Fibroblast of lung (primary cell): ENCODE measurements at regions not wholly inside any gene's neighbourhood (a gene's known extent, or its start where the extent isn't known, plus 50 kb on each side); places are given as distances from the start of the nearest gene placed in this dataset.

ENCODE experiments used
- DNase-seq, 2 donors: peaks; one replicate each; pipeline versions ENCODE4 v3.0.0 to v3.0.0-alpha.2; 2010; ENCODE audit warnings: low read depth in 2 of 2
- H2AFZ ChIP-seq: 2 replicates; pipeline ENCODE4 v1.5.1; 2012; ENCODE audit warnings: low read length, control low read depth, inconsistent platforms
- H3K27ac ChIP-seq: 2 replicates; pipeline ENCODE4 v1.5.1; 2011; ENCODE audit warnings: low read length, control low read depth; ENCODE audit not compliant: insufficient read depth
- H3K27me3 ChIP-seq: 2 replicates; pipeline ENCODE4 v1.5.1; 2011; ENCODE audit warnings: mild to moderate bottlenecking, low read length; ENCODE audit not compliant: control insufficient read depth, insufficient read depth
- H3K36me3 ChIP-seq: 2 replicates; pipeline ENCODE4 v1.5.1; 2011; ENCODE audit warnings: low read length; ENCODE audit not compliant: control insufficient read depth, insufficient read depth
- H3K4me1 ChIP-seq: 2 replicates; pipeline ENCODE4 v1.5.1; 2011; ENCODE audit warnings: low read length; ENCODE audit not compliant: control insufficient read depth, insufficient read depth; ENCODE audit errors: extremely low read depth
- H3K4me2 ChIP-seq: 2 replicates; pipeline ENCODE4 v1.5.1; 2011; ENCODE audit warnings: low read length, control low read depth; ENCODE audit not compliant: insufficient read depth; ENCODE audit errors: extremely low read depth
- H3K4me3 ChIP-seq, 4 experiments: fragments of 200-600 bp in 1 of 4; sonication (generic) in 1 of 4; replicated peaks in 1 of 4; 2 replicates each; pipeline ENCODE4 v1.5.1; 2011 to 2016; ENCODE audit warnings: low read length in 4 of 4, low read depth in 3 of 4, mild to moderate bottlenecking in 3 of 4, control low read depth in 2 of 4, inconsistent platforms in 1 of 4, mixed read lengths in 1 of 4; ENCODE audit not compliant: insufficient read depth in 1 of 4; ENCODE audit errors: control extremely low read depth in 1 of 4
- H3K79me2 ChIP-seq: 2 replicates; pipeline ENCODE4 v1.5.1; 2012; ENCODE audit warnings: mild to moderate bottlenecking, low read length, inconsistent platforms; ENCODE audit not compliant: control insufficient read depth, insufficient read depth
- H3K9ac ChIP-seq: 2 replicates; pipeline ENCODE4 v1.5.1; 2011; ENCODE audit warnings: mild to moderate bottlenecking, low read length, control low read depth; ENCODE audit not compliant: insufficient read depth
- H3K9me3 ChIP-seq: 2 replicates; pipeline ENCODE4 v1.5.1; 2012; ENCODE audit warnings: low read depth, low read length; ENCODE audit not compliant: control insufficient read depth, insufficient read depth
- H4K20me1 ChIP-seq: 2 replicates; pipeline ENCODE4 v1.5.1; 2011; ENCODE audit warnings: low read length; ENCODE audit not compliant: control insufficient read depth, insufficient read depth; ENCODE audit errors: extremely low read depth
- CTCF ChIP-seq, 2 donors: IDR thresholded peaks in 1 of 2; conservative IDR thresholded peaks in 1 of 2; 1 replicate in 1 of 2; 2 replicates in 1 of 2; pipeline ENCODE4 v1.5.1; 2011 to 2012; ENCODE audit warnings: low read length in 2 of 2, control low read depth in 1 of 2, inconsistent platforms in 1 of 2, low read depth in 1 of 2, mild to moderate bottlenecking in 1 of 2
- EZH2 ChIP-seq: IDR thresholded peaks from 2 replicates; pipeline ENCODE4 v1.5.1; 2012; ENCODE audit warnings: low read length, control low read depth, mild to moderate bottlenecking; ENCODE audit errors: missing control alignments

GRCh38 chr2:57080035-57080434, 896.2 kb downstream of the CCDC85A start:
- DNase-seq: peak; percentile 19 to 83

GRCh38 chr2:57084697-57085281, 901.0 kb downstream of the CCDC85A start:
- H3K9ac ChIP-seq: no peak overlapping the region
- H3K36me3 ChIP-seq: no peaks in the 10 kb centered on the region
- no peak overlapping the region for H3K4me2 ChIP-seq
- H3K27me3 ChIP-seq: no peaks in the 10 kb centered on the region
- H2AFZ ChIP-seq: no peak overlapping the region
- no peak overlapping the region for H3K4me3 ChIP-seq
- no peaks in the 10 kb centered on the region for H3K4me1 ChIP-seq
- no peaks in the 10 kb centered on the region for H3K9me3 ChIP-seq
- DNase-seq: no peak
- H3K27ac ChIP-seq: no peak overlapping the region
- H3K79me2 ChIP-seq: no peaks in the 10 kb centered on the region
- no peaks in the 10 kb centered on the region for H4K20me1 ChIP-seq
- no peak for TF ChIP-seq CTCF (conservative IDR thresholded peaks at IDR 0.05 in 1 of 2, IDR thresholded peaks at IDR 0.05 in 1 of 2; ENCODE audit: low read depth in 1 of 2, low read length in 2 of 2)
- TF ChIP-seq EZH2: no peak

More at GRCh38 chr2:57080035-57080434, 896.2 kb downstream of the CCDC85A start:
- H3K9ac ChIP-seq: no peak overlapping the region
- H3K4me3 ChIP-seq: no peak overlapping the region
- no peaks in the 10 kb centered on the region for H3K9me3 ChIP-seq
- no peaks in the 10 kb centered on the region for H3K79me2 ChIP-seq
- H3K27ac ChIP-seq: no peak overlapping the region
- no peaks in the 10 kb centered on the region for H3K4me1 ChIP-seq
- TF ChIP-seq EZH2 (no peak), CTCF (conservative IDR thresholded peaks at IDR 0.05 in 1 of 2, IDR thresholded peaks at IDR 0.05 in 1 of 2; ENCODE audit: low read depth in 1 of 2, low read length in 2 of 2) (no peak)
- H3K4me2 ChIP-seq: no peak overlapping the region
- H3K27me3 ChIP-seq: no peaks in the 10 kb centered on the region
- no peaks in the 10 kb centered on the region for H3K36me3 ChIP-seq
- H4K20me1 ChIP-seq: no peaks in the 10 kb centered on the region
- no peak overlapping the region for H2AFZ ChIP-seq

GRCh38 chr2:57093020-57093419, 909.2 kb downstream of the CCDC85A start:
- Histone ChIP-seq H3K36me3 (no peaks in the 10 kb centered on the region), H3K4me3 (no peak overlapping the region), H4K20me1 (no peaks in the 10 kb centered on the region), H3K79me2 (no peaks in the 10 kb centered on the region), H3K27ac (no peak overlapping the region), H3K9ac (no peak overlapping the region), H2AFZ (no peak overlapping the region), H3K9me3 (no peaks in the 10 kb centered on the region), H3K4me2 (no peak overlapping the region), H3K4me1 (no peaks in the 10 kb centered on the region), H3K27me3 (no peaks in the 10 kb centered on the region)
- no peak for DNase-seq
- no peak for TF ChIP-seq CTCF (conservative IDR thresholded peaks at IDR 0.05 in 1 of 2, IDR thresholded peaks at IDR 0.05 in 1 of 2; ENCODE audit: low read depth in 1 of 2, low read length in 2 of 2)
- no peak for TF ChIP-seq EZH2
